Left colon (tissue), 2 donors: ENCODE measurements at regions not wholly inside any gene's neighbourhood (a gene's known extent, or its start where the extent isn't known, plus 50 kb on each side); places are given as distances from the start of the nearest gene placed in this dataset.

Experiments used
- ATAC-seq: fragments of 200-7000 bp; cut with Tn5 transposase; one replicate; pipeline ENCODE4 v1.9.1; 2020; ENCODE audit warnings: mild to moderate bottlenecking, moderate library complexity
- DNase-seq, 2 donors: peaks; one replicate each; pipeline ENCODE4 v3.0.0-alpha.2; 2020
- intact Hi-C, 2 donors: fragments of 100-400 bp; cut with DNase I in 1 of 2; cut with micrococcal nuclease in 1 of 2; formaldehyde crosslinking; loops; one replicate each; pipeline versions ENCODE4 v1.11.2 to v1.14.0; 2022; cut with DNase I, micrococcal nuclease
- donor health status: DM: no; HTN: no; CAD: no.
- donor health status: DM: yes; HTN: yes; CAD: no.

DNA sequence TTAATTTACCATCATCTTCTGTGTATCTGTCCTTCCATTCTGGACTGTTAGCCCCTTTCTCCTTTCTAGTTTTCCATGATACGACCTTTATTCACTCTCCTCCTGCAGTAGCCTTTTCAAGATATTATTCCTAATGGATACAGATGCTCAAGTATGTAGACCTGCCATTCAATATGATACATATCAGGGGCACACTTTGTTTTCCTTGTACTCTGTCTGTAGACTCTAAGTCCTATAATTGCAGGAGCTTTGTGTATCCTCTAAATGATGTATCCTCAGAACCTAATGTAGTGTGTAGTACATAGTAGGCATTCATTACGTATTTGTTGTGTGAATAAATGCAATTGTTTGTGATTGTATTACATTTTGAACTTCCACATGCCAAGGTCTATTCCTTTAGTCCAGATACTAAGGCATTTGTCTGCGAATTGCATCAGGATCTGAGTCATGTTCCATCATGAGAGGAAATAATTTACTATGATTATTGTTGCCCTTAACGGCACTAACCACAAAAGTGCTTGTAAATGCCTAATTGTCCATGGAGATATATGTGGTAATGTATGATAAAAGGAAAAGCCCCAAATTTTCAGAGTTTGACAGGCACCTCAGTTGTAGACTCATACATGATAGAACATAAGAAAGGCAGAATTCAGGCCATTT lies 57.1 kb upstream of the IZUMO3 start:
- intact Hi-C loops: no loop called here
- ATAC-seq (no peak), DNase-seq (no peak)
